ENCODE measurements at regions not wholly inside any gene's neighbourhood (a gene's known extent, or its start where the extent isn't known, plus 50 kb on each side); places are given as distances from the start of the nearest gene placed in this dataset.

GRCh38 chr3:87634426-87634825, 358.0 kb upstream of the POU1F1 start:
- no peak overlapping the region for H3K4me3 ChIP-seq
- H3K27ac ChIP-seq, result no peak overlapping the region

GRCh38 chr3:87627316-87627715, 350.9 kb upstream of the POU1F1 start:
- Histone ChIP-seq H3K27ac (no peak overlapping the region), H3K4me3 (no peak overlapping the region)

GRCh38 chr3:87626546-87626945, 350.2 kb upstream of the POU1F1 start:
- Histone ChIP-seq H3K4me3 (no peak overlapping the region), H3K27ac (no peak overlapping the region)

GRCh38 chr3:87625876-87626275, 349.5 kb upstream of the POU1F1 start:
- H3K27ac ChIP-seq, result no peak overlapping the region
- no peak overlapping the region for H3K4me3 ChIP-seq

GRCh38 chr3:87624860-87625259, 348.5 kb upstream of the POU1F1 start:
- no peak overlapping the region for H3K27ac ChIP-seq
- H3K4me3 ChIP-seq, result no peak overlapping the region

GRCh38 chr3:87621667-87622066, 345.3 kb upstream of the POU1F1 start:
- H3K27ac ChIP-seq, result no peak overlapping the region
- H3K4me3 ChIP-seq, result no peak overlapping the region

GRCh38 chr3:87615506-87615905, 339.1 kb upstream of the POU1F1 start:
- H3K4me3 ChIP-seq, result no peak overlapping the region

GRCh38 chr3:87614998-87615397, 338.6 kb upstream of the POU1F1 start:
- Histone ChIP-seq H3K27ac (no peak overlapping the region), H3K4me3 (no peak overlapping the region)

More at GRCh38 chr3:87615506-87615905, 339.1 kb upstream of the POU1F1 start:
- no peak overlapping the region for H3K27ac ChIP-seq

- Histone ChIP-seq H3K4me3 (no peak overlapping the region), H3K27ac (no peak overlapping the region)
These were observed 330.9 kb upstream of the POU1F1 start for GRCh38 chr3:87607234-87607633.

GRCh38 chr3:87595798-87596197, 319.4 kb upstream of the POU1F1 start:
- Histone ChIP-seq H3K27ac (no peak overlapping the region), H3K4me3 (no peak overlapping the region)

- H3K4me3 ChIP-seq, result no peak overlapping the region
- H3K27ac ChIP-seq, result no peak overlapping the region
These were observed 304.9 kb upstream of the POU1F1 start for GRCh38 chr3:87581240-87581639.

- Histone ChIP-seq H3K4me3 (no peak overlapping the region), H3K27ac (no peak overlapping the region)
These were observed 300.4 kb upstream of the POU1F1 start for GRCh38 chr3:87576752-87577151.

GRCh38 chr3:87575550-87575949, 299.2 kb upstream of the POU1F1 start:
- H3K27ac ChIP-seq, result no peak overlapping the region
- H3K4me3 ChIP-seq, result no peak overlapping the region

GRCh38 chr3:87568331-87568730, 291.9 kb upstream of the POU1F1 start:
- no peak overlapping the region for H3K4me3 ChIP-seq
- H3K27ac ChIP-seq, result no peak overlapping the region

- no peak overlapping the region for H3K4me3 ChIP-seq
These were observed 288.1 kb upstream of the POU1F1 start for GRCh38 chr3:87564438-87564837.

GRCh38 chr3:87563712-87564111, 287.3 kb upstream of the POU1F1 start:
- Histone ChIP-seq H3K27ac (no peak overlapping the region), H3K4me3 (no peak overlapping the region)

More at GRCh38 chr3:87564438-87564837, 288.1 kb upstream of the POU1F1 start:
- no peak overlapping the region for H3K27ac ChIP-seq

- Histone ChIP-seq H3K27ac (no peak overlapping the region), H3K4me3 (no peak overlapping the region)
These were observed 282.1 kb upstream of the POU1F1 start for GRCh38 chr3:87558492-87558891.

- H3K27ac ChIP-seq, result no peak overlapping the region
- no peak overlapping the region for H3K4me3 ChIP-seq
These were observed 278.9 kb upstream of the POU1F1 start for GRCh38 chr3:87555290-87555689.

- no peak overlapping the region for H3K27ac ChIP-seq
These were observed 276.7 kb upstream of the POU1F1 start for GRCh38 chr3:87553058-87553457.

GRCh38 chr3:87550892-87551291, 274.5 kb upstream of the POU1F1 start:
- no peak overlapping the region for H3K27ac ChIP-seq
- H3K4me3 ChIP-seq, result no peak overlapping the region

More at GRCh38 chr3:87553058-87553457, 276.7 kb upstream of the POU1F1 start:
- H3K4me3 ChIP-seq, result no peak overlapping the region

- H3K4me3 ChIP-seq, result no peak overlapping the region
- H3K27ac ChIP-seq, result no peak overlapping the region
These were observed 272.8 kb upstream of the POU1F1 start for GRCh38 chr3:87549208-87549607.

- no peak overlapping the region for H3K4me3 ChIP-seq
- H3K27ac ChIP-seq, result no peak overlapping the region
These were observed 271.9 kb upstream of the POU1F1 start for GRCh38 chr3:87548271-87548670.

- H3K27ac ChIP-seq, result no peak overlapping the region
- H3K4me3 ChIP-seq, result no peak overlapping the region
These were observed 269.8 kb upstream of the POU1F1 start for GRCh38 chr3:87546216-87546615.

Measured in skin epidermis (tissue), 12 donors.